ENCODE measurements at regions not wholly inside any gene's neighbourhood (a gene's known extent, or its start where the extent isn't known, plus 50 kb on each side); places are given as distances from the start of the nearest gene placed in this dataset.

DNA sequence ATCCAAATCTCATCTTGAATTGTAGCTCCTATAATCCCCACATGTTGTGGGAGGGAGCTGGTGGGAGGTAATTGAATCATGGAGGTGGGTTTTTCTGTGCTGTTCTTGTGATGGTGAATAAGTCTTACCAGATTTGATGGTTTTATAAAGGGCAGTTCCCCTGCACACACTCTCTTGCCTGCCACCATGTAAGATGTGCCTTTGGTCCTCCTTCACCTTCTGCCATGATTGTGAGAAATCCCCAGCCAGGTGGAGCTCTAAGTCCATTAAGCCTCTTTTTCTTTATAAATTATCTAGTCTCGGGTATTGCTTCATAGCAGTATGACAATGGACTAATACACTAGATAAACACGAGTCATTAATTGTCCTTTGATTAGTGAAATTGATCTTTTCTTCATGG lies 214.5 kb upstream of the CFAP20DC start:
- DNase-seq (ENCODE audit: low read depth in 2 of 2, low spot score in 1 of 2), result no peak

DNA sequence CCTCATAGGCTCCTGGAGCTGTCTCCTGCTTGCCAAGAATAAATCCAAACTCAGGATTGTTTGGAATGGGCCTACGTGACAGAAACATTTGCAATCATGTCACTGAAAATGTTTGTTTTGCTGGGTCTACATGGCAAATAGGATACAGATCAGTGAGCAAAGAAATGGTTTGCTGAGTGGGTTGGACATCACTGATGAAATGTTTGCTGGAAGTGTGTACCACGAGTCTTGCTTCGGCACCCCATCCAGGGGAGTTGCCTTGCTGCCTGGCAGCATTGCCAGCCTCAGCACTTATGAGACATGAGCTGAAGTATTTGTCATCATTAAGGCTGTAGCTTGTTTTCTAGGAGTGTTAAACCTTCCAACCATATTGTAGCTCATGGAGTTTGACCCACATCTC lies 213.3 kb upstream of the CFAP20DC start:
- DNase-seq (ENCODE audit: low read depth in 2 of 2, low spot score in 1 of 2), result no peak

DNA sequence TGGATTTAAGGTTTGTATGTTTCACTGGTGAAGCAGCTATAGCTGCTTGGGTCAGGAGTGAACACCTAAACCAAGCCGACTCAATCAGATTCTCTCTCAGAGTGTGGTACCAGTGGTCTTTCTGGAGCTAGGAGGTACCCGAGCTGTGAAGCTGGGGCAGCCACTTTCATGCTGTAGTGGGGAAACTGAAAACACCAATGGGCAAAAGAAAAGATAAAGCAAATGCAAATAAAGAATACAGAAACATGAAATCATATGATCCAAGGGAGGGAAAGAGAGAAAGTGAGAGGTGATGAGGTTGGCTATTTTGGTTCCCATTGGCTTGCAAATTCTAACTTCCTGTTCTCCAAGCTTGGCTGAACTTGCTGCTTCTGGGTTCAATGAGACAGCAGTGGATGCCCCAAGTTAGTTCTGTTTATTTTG lies 212.3 kb upstream of the CFAP20DC start:
- DNase-seq (ENCODE audit: low read depth in 2 of 2, low spot score in 1 of 2), result no peak

DNA sequence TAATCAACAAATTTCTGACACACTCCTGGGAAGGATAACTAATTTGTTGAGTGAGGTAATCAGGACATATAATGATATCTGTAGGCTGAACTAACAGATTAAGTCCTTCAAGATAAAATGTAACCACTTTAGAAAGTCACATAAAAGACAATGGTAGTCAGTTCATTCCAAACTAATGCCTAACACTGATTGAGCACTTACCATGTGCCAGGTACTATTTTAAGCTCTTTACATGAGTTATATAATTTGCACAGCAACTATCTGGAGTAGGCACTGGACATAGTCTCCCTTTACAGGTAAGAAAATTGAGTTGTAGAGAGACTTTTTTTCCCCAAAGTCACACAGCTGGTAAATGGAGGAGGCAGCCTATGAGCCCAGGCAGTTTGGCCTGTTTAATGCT lies 211.2 kb upstream of the CFAP20DC start:
- DNase-seq (ENCODE audit: low read depth in 2 of 2, low spot score in 1 of 2), result no peak

DNA sequence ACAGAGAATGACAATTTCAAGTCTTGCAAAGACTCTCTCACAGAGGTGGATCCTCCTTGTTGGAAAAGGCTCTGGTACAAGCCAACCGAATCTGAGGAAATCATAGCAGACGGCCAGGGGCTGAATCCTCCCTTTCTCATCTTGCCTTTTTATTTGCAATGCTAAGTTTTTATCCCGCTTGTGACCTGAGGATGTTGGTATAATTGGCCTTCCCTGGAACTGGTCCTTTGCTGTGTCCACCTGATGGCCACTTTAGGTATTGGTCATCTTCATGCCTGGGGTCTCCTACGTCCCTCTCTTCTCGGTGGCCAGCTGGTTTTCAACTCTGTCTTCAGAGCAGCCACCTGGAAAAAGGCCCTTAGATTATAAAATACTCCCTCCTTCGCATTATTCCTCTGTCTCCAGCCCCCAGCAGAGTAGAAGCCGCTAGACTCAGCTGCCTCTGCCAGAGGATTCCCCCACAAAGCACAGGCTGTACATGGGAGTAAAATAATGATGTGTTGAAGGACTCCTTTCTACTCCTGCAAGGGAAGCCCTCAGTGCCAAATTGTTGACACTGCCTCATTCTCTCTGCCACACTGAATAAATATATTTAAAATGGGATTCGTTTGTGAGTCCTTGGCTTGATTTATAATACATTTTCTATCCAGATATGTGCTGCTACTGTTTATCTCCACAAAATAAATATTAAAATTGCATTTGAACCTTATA lies 208.9 kb upstream of the CFAP20DC start:
- DNase-seq (ENCODE audit: low read depth in 2 of 2, low spot score in 1 of 2), result no peak

DNA sequence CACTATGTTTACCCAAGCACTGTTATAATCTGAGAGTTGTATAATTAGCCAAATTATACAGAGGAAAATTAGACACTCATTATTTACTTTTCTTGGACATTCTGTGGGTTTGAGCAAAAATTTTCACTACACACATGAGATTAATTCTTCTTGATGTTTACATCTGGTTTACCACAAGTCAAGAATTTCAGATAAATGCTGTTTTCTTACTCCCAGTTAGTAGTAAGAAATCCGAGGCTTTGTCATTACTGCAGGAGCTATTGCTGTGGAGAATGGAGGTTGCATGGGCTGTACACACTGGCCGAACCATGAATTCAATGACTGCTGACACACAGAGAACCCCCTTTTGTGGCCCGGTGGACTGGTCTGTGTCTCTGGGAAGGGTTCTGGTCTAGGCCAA lies 207.7 kb upstream of the CFAP20DC start:
- DNase-seq (ENCODE audit: low read depth in 2 of 2, low spot score in 1 of 2), result no peak

DNA sequence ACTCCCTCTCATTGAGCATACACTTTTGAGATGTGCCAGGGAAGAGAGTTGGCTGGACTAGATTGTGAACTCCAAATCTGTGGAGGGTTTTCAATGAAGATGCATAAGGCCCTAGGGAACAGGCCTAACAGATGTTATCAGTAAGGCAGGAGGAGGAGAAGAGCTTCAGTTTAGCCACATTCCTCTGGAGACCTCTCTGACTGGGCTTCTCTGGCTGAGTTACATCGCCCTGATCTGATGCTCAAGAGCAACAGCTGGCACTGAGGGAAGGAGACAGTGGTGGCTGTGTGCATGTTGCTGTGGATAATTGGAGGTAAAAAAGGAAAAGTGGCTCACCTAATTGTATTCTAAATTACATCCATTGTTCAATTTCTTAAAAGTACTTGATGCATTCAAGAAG lies 206.4 kb upstream of the CFAP20DC start:
- DNase-seq (ENCODE audit: low read depth in 2 of 2, low spot score in 1 of 2), result no peak

DNA sequence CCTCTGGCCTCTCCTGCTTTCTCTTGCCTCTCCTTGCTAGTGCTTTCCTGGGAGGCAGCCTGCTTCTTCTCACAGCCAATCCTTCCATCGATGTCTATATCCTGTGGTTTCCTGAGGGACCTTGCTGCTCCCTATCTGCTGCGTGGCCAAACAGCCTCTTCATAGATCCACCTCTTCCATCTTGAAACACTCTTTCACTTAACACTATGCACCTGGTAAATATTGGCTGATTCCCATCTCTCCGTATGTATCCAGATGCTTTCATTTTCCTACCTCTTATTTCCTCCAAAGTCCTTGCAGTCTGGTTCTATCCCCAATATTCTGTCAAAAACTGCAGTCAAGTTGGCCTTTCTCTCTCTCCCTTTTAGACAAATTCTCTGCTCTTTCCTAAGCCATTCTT lies 205.2 kb upstream of the CFAP20DC start:
- no peak for DNase-seq (ENCODE audit: low read depth in 2 of 2, low spot score in 1 of 2)

DNA sequence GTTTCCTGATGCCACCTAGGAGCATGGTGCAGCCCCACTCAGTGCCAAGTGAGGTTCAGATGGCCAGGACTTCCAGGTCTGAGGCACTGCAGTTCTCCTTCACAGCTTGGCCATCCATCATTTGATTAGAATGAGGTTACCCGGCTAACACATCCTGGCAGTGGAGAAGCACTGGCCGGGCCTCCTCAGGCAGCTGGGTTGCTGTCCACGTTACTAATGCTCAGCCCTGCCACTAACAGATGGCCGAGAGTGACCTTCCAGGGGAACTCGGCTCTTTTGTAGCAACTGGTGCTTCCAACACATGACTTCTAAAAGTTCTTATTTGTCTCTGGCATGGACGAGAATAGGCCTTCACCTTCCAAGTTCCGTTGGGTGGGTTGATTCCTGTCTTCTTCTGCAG lies 204.6 kb upstream of the CFAP20DC start:
- DNase-seq (ENCODE audit: low read depth in 2 of 2, low spot score in 1 of 2), result no peak

DNA sequence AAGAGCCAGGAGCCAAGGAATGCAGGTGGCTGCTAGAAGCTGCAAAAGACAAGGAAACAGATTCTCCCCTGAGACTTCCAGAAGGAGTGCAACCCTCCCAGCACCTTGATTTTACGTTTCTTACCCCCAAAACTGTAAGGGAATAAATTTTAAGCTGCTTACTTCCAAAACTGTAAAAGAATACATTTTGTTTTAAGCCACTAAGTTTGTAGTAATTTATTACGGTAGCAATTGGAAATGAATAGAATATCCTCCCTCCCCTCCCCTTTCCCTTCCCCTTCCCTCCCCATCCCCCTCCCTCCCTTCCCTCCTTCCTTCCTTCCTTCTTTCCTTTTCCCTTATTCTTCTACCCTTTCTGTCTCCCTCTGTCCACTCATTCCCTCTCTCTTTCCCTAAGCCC lies 203.7 kb upstream of the CFAP20DC start:
- DNase-seq (ENCODE audit: low read depth in 2 of 2, low spot score in 1 of 2), result no peak

DNA sequence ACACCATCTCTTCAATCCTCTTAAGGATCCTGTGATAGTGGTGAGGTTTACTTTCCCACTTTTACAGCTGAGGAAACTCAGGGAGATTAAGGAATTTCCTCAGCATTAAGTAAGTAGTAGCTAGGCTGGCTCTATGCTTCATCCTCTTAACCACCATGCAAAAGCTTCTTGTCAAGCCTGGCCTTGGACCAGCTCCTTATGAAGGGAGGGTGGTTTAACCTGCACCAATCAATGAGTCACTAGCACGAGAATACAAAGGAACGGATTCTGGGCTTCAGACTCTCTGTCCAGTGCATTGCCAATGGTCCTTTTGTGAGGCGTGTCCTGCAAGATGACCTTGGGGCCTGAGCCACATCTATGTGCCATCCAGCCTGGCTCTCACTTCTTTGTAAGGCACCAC lies 202.0 kb upstream of the CFAP20DC start:
- DNase-seq (ENCODE audit: low read depth in 2 of 2, low spot score in 1 of 2), result no peak

DNA sequence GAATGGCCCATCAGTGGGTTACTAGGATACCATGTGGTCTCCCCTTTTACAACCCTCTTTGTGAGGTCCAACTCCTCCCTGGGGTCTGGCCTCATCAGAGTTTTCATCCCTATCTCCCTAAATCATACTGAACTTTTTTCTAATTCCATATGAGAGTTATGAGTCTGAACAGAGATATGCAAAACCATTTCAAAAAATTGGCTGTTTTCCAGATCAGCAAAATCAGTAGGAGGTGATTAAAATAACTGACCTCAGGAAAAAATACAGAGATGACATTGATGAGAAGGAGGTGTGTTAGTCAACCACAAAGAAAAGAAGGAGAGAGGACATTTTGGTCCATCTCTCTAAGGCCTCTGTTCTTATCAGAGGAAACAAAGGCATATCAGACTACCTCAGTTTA lies 200.8 kb upstream of the CFAP20DC start:
- DNase-seq (ENCODE audit: low read depth in 2 of 2, low spot score in 1 of 2), result no peak

DNA sequence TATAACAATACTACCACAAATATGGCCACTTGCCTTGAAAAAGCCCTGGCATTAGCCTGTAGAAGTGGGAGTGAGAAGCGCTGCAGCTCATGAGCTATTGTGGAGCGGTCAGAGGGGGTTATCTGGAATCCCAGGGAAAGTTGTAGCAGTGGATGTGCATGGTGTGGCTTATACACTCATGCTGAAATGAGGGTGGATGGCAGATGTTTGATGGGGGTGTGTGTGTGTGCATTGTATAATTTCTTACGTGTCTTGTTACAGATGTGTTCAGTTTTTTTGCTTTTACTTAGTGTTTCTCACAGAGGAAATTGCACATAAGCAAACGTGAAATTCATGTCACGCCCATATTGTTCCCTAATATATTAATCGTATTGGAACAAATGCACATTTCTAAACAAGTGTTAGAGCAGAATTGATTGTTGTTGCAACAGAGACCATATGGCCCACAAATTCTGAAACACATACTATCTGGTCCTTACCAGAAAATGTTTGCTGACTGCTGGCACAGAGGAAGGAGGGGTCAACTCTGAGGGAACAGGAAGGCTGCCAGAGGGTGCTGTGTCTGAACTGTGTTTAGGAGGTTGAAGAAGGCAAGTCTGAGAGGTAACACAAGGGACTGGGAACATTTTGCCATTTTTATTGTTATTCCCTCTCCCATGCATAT lies 200.0 kb upstream of the CFAP20DC start:
- DNase-seq (ENCODE audit: low read depth in 2 of 2, low spot score in 1 of 2), result no peak

DNA sequence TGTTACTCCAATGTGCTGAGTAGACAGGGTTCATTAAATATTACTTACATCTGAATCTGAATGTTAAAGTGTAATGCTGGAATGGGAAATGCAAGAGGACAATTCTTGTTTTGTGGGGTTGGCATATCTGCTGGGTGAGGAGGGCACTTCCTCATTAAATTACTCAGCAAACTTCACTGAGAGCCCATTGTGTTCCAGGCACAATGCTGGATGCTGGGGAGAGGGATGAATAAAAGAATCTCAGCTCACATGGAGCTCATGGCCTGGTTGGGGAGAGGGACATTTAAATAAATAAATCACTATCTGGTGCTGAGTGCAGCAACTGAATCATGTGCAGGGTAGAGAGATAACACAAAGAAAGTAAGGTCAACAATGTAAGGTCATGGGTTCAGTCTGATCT lies 199.2 kb upstream of the CFAP20DC start:
- DNase-seq (ENCODE audit: low read depth in 2 of 2, low spot score in 1 of 2), result no peak

DNA sequence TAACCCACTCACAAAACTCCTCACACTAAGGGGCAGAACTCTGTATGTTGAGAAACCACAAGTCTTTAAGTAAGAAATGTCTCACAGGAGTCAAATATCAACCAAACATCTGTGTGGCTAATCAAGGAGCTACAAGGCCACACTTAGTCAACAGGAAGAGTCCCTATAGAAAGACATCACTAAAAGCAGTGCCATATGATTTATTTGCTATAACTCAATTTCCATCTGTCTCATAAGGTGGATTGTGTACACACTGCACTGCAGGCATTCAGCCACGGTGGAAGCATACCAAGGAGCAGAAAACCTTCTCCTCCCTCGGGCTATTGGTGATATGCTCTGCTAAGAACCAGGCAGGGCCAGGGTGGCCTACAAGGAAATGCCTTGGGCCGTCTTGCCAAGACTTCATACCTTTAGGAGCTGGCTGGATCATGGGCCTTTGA lies 197.6 kb upstream of the CFAP20DC start:
- DNase-seq (ENCODE audit: low read depth in 2 of 2, low spot score in 1 of 2), result no peak

DNA sequence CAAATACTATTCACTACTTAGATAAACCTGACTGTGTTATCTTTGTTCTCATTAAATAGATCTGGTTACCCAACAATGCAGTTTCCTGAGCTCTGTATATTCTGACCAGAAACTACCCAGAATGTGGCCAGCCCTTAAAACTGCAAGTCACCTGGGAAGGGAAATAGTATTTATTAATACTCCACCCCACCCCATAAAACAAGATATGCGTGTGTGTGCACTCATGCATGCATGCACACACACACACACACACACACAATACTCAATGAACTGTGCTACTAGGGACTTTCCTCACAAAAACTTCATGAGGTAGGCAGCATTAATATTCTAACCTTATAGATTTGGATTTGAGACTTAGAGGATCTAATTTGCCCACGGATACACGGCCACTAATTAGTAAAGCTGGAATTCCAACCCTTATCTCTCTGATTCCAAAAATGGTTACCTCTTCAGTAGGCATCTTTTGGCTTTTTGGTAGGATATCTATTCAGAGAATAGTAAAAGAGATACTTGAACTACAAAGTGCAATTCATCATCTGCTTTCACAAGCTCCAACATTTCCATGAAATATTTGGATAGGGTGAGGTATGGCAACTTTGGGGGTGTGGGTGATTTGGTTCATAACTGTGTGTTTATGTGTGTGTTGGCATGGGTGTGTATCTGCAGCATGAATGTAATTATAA lies 197.0 kb upstream of the CFAP20DC start:
- DNase-seq (ENCODE audit: low read depth in 2 of 2, low spot score in 1 of 2), result no peak

DNA sequence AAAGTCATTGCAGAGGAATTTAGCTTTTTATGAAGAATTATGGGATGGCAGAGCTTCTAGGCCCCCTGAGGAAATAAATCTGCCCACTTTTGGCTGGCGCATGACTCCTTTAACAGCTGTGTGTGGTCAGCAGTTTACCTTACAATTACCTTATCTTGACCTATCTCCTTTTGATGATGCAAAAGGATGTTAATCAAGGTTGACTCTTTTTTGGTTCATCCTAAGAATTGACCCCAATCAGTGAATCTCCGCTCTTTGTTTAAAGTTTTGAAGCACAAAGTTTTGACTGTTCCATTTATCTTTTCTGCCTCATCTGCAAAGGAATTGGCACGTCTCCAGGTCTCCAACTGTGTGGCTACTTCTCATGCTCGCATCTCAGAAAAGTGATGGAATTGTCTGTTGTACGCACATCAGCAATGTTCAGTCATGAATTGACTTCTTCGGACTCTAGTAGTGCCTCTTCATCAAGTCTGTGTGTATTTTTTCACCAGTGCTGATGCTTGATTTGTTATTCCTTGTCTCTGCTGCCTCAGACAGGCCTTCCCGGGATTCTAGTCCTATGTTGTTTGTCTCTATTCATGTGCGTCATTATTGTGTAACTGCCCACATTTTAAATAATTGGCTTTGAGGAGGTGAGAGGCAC lies 196.2 kb upstream of the CFAP20DC start:
- DNase-seq (ENCODE audit: low read depth in 2 of 2, low spot score in 1 of 2), result no peak

DNA sequence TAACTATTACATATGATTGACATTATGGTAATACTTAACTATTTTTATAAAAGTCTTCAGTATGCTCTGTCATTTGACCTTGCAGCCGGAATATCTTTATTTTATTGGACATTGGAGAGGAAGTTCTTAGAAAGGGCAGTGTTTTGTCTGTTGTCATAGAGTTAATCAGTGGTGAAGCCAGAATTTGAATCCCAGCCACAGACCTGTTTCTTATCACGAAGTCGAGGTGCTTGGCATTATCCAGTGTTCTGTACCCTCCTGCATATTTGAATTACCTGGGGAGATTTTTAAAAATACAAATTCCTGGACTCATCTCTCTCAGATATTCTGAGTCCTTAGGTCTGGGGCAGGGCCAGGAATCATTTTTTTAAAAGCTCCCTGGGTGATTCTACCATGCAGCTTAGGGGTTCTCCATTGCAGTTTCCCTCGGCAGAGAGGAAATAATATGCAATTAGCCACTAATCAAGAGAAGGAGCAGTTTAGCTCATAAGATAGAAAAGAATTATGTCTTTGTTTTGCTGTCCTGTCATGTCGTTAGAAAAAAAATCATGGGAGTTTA lies 195.6 kb upstream of the CFAP20DC start:
- DNase-seq (ENCODE audit: low read depth in 2 of 2, low spot score in 1 of 2), result no peak

DNA sequence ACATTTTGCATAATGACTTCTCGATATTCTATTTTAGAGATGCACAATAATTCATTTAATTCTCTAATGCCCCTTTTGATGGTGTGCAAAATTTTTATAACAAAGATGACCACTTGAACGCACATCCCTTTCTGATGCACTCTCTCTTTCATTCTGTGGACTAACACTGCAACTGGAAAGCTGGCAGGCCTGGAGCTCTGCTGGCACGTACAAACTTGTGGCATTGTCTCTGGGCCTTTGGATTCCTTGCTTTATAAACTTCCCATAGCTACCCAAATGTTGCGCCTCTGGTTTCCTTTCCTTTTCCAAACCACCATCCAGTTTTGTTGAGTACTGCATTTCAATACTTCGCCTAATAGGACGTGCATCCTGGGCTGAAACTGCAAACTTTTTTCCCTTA lies 194.5 kb upstream of the CFAP20DC start:
- no peak for DNase-seq (ENCODE audit: low read depth in 2 of 2, low spot score in 1 of 2)

DNA sequence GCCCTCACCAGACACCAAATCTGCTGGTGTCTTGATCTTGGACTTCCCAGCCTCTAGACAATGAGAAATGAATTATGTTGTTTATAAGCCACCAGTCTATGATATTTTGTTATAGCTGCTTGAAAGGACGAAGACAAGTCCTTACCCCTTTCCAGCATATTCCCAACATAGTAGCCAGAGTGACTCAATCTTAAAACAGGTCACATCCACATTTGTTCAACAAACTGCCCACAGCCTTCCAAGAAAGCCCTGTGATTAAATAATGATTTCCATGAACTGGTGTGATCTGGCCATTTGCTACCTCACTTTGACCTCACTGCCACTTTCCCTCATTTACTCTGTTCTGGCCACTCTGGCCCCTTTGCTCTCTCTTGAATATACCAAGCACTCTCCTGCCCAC lies 193.7 kb upstream of the CFAP20DC start:
- no peak for DNase-seq (ENCODE audit: low read depth in 2 of 2, low spot score in 1 of 2)

DNA sequence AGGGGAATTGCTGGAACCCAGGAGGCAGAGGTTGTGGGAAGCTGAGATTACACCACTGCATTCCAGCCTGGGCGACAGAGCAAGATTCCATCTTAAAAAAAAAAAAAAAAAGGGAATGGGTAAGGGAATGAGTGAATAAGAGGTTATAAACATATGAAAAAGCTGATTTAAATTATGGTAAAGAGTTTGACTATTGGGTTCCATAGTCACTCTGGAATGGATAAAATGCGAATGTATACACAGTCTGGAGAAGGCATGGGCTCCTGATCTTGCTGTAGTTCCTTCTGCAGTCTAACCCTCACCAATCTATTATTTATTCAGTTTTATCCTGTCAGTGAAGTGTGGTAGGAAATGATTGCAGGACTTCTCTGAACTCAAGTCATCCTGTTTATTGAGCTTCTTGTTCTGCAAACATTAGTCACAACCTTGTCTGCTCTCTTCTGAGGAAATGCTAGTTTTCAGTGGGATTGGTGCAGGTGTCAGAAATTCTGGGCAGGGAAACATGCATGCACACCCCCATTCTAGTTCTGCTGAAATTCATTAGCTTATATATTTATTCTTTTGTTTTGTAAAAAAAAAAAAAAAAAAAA lies 190.9 kb upstream of the CFAP20DC start:
- no peak for DNase-seq (ENCODE audit: low read depth in 2 of 2, low spot score in 1 of 2)

Data from stimulated activated CD8-positive, alpha-beta memory T cell treated with anti-CD3 and anti-CD28 coated beads, Interleukin-4, amount 100 ng/mL, for 1 hour (primary cell).